IPS DF 6.9 (cell line): ENCODE measurements at regions not wholly inside any gene's neighbourhood (a gene's known extent, or its start where the extent isn't known, plus 50 kb on each side); places are given as distances from the start of the nearest gene placed in this dataset.

ENCODE experiments used
- DNase-seq: peaks from one replicate; pipeline ENCODE4 v3.0.0-alpha.2; 2013; ENCODE audit warnings: low read depth, low spot score
- H3K27ac ChIP-seq: one replicate; pipeline ENCODE4 v1.5.1; 2013; ENCODE audit warnings: low read length, control low read depth
- H3K27me3 ChIP-seq: 2 replicates; pipeline ENCODE4 v1.6.1; 2013; ENCODE audit warnings: mild to moderate bottlenecking, low read length; ENCODE audit not compliant: control insufficient read depth, insufficient read depth
- H3K36me3 ChIP-seq: 2 replicates; pipeline ENCODE4 v1.6.1; 2013; ENCODE audit warnings: low read length; ENCODE audit not compliant: control insufficient read depth, insufficient read depth
- H3K4me1 ChIP-seq: 2 replicates; pipeline ENCODE4 v1.6.1; 2013; ENCODE audit warnings: low read length; ENCODE audit not compliant: control insufficient read depth, insufficient read depth
- H3K4me3 ChIP-seq: 2 replicates; pipeline ENCODE4 v1.5.1; 2013; ENCODE audit warnings: mild to moderate bottlenecking, low read length
- H3K9me3 ChIP-seq: 2 replicates; pipeline ENCODE4 v1.6.1; 2013; ENCODE audit warnings: low read length, inconsistent platforms; ENCODE audit not compliant: control insufficient read depth, insufficient read depth
- WGBS: extraction: QIAGEN DNeasy Blood & Tissue Kit; methylation state at CpG from one replicate; pipeline ENCODE4 v1.1.7; 2013; ENCODE audit warnings: mixed read lengths, missing lambda C conversion rate; ENCODE audit not compliant: insufficient read length, insufficient coverage; 5-methylcytosine and 5-hydroxymethylcytosine counted together

- Histone ChIP-seq H3K4me3 (no peak overlapping the region), H3K27me3 (no peaks in the 10 kb centered on the region), H3K36me3 (no peaks in the 10 kb centered on the region), H3K4me1 (no peaks in the 10 kb centered on the region), H3K27ac (no peak overlapping the region), H3K9me3 (no peaks in the 10 kb centered on the region)
- no peak for DNase-seq
- no CpG with 5 or more reads among the region's 2 CpGs for WGBS
Observed at GRCh38 chr5:13524936-13525335, 419.6 kb downstream of the DNAH5 start.

- no CpG with 5 or more reads among the region's 1 CpG for WGBS
- no peak overlapping the region for H3K4me3 ChIP-seq
- no peaks in the 10 kb centered on the region for H3K4me1 ChIP-seq
- H3K9me3 ChIP-seq, result no peaks in the 10 kb centered on the region
- no peaks in the 10 kb centered on the region for H3K27me3 ChIP-seq
- H3K36me3 ChIP-seq, result no peaks in the 10 kb centered on the region
- DNase-seq, result no peak
- H3K27ac ChIP-seq, result no peak overlapping the region
Observed at GRCh38 chr5:13519131-13519530, 425.4 kb downstream of the DNAH5 start.

- no CpG with 5 or more reads among the region's 1 CpG for WGBS
- no peaks in the 10 kb centered on the region for H3K4me1 ChIP-seq
- H3K27ac ChIP-seq, result no peak overlapping the region
- no peaks in the 10 kb centered on the region for H3K27me3 ChIP-seq
- no peaks in the 10 kb centered on the region for H3K9me3 ChIP-seq
- no peak for DNase-seq
- H3K4me3 ChIP-seq, result no peak overlapping the region
- H3K36me3 ChIP-seq, result no peaks in the 10 kb centered on the region
Observed at GRCh38 chr5:13516195-13516594, 428.3 kb downstream of the DNAH5 start.

GRCh38 chr5:13511442-13511841, 433.0 kb downstream of the DNAH5 start:
- H3K27ac ChIP-seq, result no peak overlapping the region
- H3K36me3 ChIP-seq, result no peaks in the 10 kb centered on the region
- H3K4me1 ChIP-seq, result no peaks in the 10 kb centered on the region
- H3K9me3 ChIP-seq, result no peaks in the 10 kb centered on the region
- DNase-seq, result no peak
- no peak overlapping the region for H3K4me3 ChIP-seq
- WGBS, result no CpG with 5 or more reads among the region's 2 CpGs
- no peaks in the 10 kb centered on the region for H3K27me3 ChIP-seq

GRCh38 chr5:13510616-13511015, 433.9 kb downstream of the DNAH5 start:
- no peak overlapping the region for H3K4me3 ChIP-seq
- no peaks in the 10 kb centered on the region for H3K27me3 ChIP-seq
- DNase-seq, result no peak
- H3K36me3 ChIP-seq, result no peaks in the 10 kb centered on the region
- WGBS, result no CpG with 5 or more reads among the region's 4 CpGs
- H3K9me3 ChIP-seq, result no peaks in the 10 kb centered on the region
- no peaks in the 10 kb centered on the region for H3K4me1 ChIP-seq
- H3K27ac ChIP-seq, result no peak overlapping the region

GRCh38 chr5:13508559-13508958, 435.9 kb downstream of the DNAH5 start:
- H3K27ac ChIP-seq, result no peak overlapping the region
- no peaks in the 10 kb centered on the region for H3K27me3 ChIP-seq
- H3K9me3 ChIP-seq, result no peaks in the 10 kb centered on the region
- no peaks in the 10 kb centered on the region for H3K36me3 ChIP-seq
- DNase-seq, result no peak
- no peaks in the 10 kb centered on the region for H3K4me1 ChIP-seq
- no CpG with 5 or more reads among the region's 2 CpGs for WGBS
- no peak overlapping the region for H3K4me3 ChIP-seq

- Histone ChIP-seq H3K4me3 (no peak overlapping the region), H3K9me3 (no peaks in the 10 kb centered on the region), H3K4me1 (no peaks in the 10 kb centered on the region), H3K27me3 (no peaks in the 10 kb centered on the region), H3K36me3 (no peaks in the 10 kb centered on the region), H3K27ac (no peak overlapping the region)
- no peak for DNase-seq
- WGBS, result no CpG with 5 or more reads among the region's 1 CpG
Observed at GRCh38 chr5:13505326-13505725, 439.2 kb downstream of the DNAH5 start.

GRCh38 chr5:13503017-13503416, 441.5 kb downstream of the DNAH5 start:
- no peaks in the 10 kb centered on the region for H3K36me3 ChIP-seq
- no CpG with 5 or more reads among the region's 2 CpGs for WGBS

GRCh38 chr5:13501176-13501575, 443.3 kb downstream of the DNAH5 start:
- Histone ChIP-seq H3K27ac (no peak overlapping the region), H3K4me1 (no peaks in the 10 kb centered on the region), H3K36me3 (no peaks in the 10 kb centered on the region), H3K4me3 (no peak overlapping the region), H3K9me3 (no peaks in the 10 kb centered on the region), H3K27me3 (no peaks in the 10 kb centered on the region)
- DNase-seq, result no peak
- no CpG with 5 or more reads among the region's 3 CpGs for WGBS

More at GRCh38 chr5:13503017-13503416, 441.5 kb downstream of the DNAH5 start:
- Histone ChIP-seq H3K4me1 (no peaks in the 10 kb centered on the region), H3K4me3 (no peak overlapping the region), H3K27ac (no peak overlapping the region), H3K9me3 (no peaks in the 10 kb centered on the region), H3K27me3 (no peaks in the 10 kb centered on the region)
- DNase-seq, result no peak

GRCh38 chr5:13498279-13498678, 446.2 kb downstream of the DNAH5 start:
- no peaks in the 10 kb centered on the region for H3K4me1 ChIP-seq
- no peak for DNase-seq
- H3K4me3 ChIP-seq, result no peak overlapping the region
- no peaks in the 10 kb centered on the region for H3K36me3 ChIP-seq
- no peaks in the 10 kb centered on the region for H3K9me3 ChIP-seq
- H3K27ac ChIP-seq, result no peak overlapping the region
- H3K27me3 ChIP-seq, result no peaks in the 10 kb centered on the region

- Histone ChIP-seq H3K4me1 (no peaks in the 10 kb centered on the region), H3K27ac (no peak overlapping the region), H3K4me3 (no peak overlapping the region), H3K9me3 (no peaks in the 10 kb centered on the region), H3K27me3 (no peaks in the 10 kb centered on the region), H3K36me3 (no peaks in the 10 kb centered on the region)
- DNase-seq, result no peak
- no CpG with 5 or more reads among the region's 8 CpGs for WGBS
Observed at GRCh38 chr5:13488254-13488931, 456.1 kb downstream of the DNAH5 start.
